AG08396 (cell line): ENCODE measurements at regions not wholly inside any gene's neighbourhood (a gene's known extent, or its start where the extent isn't known, plus 50 kb on each side); places are given as distances from the start of the nearest gene placed in this dataset.
"Not testable (repeated sequence)": the region's sequence is repeated elsewhere in the genome, so short reads cannot be mapped to it uniquely, and the experiment has no call there.

ENCODE experiments used
- DNase-seq: peaks from one replicate; pipeline ENCODE4 v3.0.0; 2012; ENCODE audit warnings: low spot score, mixed read lengths

DNA sequence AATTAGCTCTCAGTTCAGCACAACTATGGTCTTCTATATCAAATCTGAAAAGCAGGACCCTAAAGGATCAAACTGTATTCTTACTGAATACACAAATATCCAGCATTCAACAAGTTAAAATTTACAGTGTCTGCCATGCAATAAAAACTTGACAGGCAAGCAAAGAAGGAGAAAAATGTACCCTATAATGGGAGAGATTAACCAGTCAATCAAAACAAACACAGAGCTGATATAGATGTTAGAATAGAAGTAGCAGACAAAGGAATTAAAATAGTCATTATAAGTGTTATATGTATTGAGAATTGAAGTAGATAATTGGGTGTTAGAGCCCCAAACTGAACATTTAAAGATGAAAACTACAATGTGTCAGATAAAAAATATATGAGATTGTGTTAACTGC is 914.9 kb downstream of the EPHA7 start:
- DNase-seq, result no peak

DNA sequence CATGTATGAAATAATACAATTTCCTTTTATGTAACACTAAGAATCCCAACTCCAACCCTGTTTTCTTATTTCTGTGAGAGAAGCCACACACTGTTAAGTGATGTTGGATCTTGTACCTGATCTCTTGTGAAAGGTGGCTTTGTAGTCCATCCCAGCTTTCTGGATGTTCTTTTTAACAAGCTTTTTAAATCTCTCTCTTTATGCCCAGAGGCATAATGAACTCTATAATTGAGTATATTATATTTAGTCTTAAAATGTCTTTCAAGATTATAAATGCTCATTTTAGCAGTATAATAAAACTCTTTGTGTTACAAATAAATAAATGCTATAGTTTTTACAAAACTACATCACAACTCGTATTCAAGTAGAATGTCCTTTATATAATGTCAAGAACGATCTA is 922.1 kb downstream of the EPHA7 start:
- no peak for DNase-seq

GRCh38 chr6:92496527-92496926 is 922.8 kb downstream of the EPHA7 start:
- DNase-seq, result no peak

- DNase-seq, result no peak
These were observed 924.1 kb downstream of the EPHA7 start for GRCh38 chr6:92495242-92495641.

DNA sequence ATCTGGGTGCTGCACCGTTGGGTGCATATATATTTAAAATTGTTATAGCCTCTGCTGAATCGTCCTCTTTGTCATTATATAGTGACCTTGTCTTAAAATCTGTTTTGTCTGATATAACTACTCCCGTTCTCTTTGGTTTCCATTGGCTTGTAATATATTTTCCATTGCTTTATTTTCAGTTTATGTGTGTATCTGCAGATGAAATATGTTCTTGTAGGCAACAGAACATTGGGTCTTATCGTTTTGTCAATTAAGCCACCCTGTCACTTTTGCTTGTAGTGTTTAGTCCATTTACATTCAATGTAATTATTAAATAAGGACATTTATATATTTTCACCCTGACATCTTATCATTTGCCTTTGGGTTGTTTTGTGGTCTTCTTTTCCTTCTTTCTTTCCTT is 933.9 kb downstream of the EPHA7 start:
- DNase-seq, result no peak

- DNase-seq, result no peak
These were observed 939.5 kb downstream of the EPHA7 start for GRCh38 chr6:92479831-92480230.

DNA sequence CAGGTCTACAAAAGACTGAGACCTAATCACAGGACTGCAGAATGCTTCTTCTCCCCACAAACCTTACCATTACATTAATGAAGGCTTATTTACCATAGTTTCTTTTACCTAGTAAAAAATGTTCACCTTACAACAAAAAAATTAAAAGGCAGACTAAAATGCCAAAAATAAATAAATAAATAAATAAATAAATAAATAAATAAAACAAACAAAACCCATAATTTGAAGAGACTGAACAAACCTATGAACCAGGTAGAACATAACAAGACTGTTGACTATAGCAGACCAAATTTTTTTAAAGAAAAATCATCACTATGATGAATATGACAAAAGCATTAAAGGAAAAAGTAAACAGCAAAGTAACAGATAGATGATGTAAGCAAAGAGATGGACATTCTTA is 946.3 kb downstream of the EPHA7 start:
- DNase-seq, result no peak

DNA sequence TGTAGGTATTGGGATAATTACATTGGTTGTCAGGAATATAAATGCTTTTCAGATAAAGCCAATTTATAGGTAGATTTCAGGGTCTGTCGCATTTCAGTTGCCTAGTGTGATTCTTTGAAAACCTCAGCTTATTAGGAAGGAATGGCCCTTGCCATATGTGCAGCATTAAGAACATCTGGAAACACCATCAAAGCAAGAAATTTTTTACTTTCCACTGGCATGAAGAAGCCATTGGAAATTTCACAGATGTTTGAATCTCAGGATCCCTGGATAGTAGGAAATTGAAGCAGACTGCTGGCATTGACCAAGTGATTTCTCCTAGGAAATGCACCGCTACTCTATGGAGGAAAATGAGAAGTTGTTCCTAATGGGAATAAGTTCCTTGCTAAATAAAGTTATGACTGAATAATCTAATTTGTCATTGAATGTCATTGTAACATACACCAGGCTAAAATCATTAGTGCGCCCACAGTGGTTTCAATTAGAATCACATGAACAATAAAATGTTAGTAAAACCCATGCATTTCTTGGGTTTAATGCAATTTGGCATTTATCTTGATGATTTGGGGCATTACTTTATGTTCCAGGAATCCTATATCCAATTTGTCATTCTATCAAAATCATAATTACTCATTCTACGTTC is 950.1 kb downstream of the EPHA7 start:
- no peak for DNase-seq

- DNase-seq, result no peak
These were observed 951.3 kb downstream of the EPHA7 start for GRCh38 chr6:92468066-92468465.

GRCh38 chr6:92460133-92460532 is 959.2 kb downstream of the EPHA7 start:
- DNase-seq, result no peak

- DNase-seq, result no peak
These were observed 959.8 kb downstream of the EPHA7 start for GRCh38 chr6:92459606-92460005.

DNA sequence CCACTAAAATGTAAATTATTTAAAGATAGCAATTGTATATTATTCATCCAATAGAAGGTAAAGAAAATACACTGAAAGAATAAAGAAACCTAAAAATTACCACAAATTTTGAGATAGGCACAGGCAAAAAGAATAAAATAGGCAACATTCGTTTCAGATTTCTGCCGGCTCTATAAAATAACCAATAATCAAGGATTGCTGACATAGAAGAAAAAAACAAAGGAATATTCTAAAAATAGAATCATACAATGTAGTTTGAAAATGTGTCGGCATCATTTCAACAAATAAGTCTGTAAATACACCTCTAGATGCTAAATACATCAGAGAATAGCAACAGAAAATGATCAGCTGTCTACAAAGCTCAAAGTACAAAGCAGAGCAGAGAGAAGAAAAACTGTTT is 973.3 kb downstream of the EPHA7 start:
- DNase-seq, result no peak

DNA sequence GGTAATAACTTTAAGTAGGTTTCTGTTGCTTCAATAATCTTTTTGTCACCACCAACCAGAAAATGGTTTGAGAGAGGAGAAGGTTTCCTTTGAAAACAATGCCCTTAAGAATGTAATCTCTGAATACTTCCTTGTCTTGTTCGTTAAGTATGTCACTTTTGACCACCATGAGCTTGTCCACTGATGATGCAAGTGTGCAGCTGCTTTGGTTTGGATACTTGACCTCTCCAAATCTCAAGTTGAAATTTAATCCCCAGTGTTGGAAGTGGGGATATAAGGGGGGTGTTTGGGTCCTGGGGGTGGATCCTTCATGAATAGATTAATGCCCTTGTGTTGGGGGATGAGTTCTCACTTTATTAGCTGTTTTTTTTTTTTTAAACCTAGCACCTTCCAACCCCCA is 985.4 kb downstream of the EPHA7 start:
- DNase-seq, result no peak

DNA sequence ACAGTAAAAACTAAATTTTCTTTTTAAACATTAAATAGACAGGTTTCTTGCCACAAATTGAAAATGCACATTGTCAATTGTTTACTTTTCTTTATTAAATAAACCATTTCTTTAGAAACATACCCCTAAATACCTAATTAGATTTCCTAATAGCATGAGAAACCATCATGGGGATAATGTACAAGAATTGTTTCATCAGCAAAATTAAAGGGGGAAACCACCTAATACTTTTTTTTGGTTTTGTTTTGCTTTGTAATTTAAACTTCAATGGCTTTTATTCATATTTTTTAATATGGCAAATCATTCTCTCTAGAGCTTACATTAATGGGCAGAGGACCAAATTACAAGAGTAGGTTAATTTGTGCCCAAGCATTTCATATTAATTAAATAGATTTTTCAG is 987.9 kb downstream of the EPHA7 start:
- DNase-seq, result no peak

- DNase-seq, result no peak
These were observed 990.9 kb downstream of the EPHA7 start for GRCh38 chr6:92428448-92428847.

GRCh38 chr6:92427453-92427852 is 991.9 kb downstream of the EPHA7 start:
- DNase-seq, result no peak

GRCh38 chr6:92415656-92416055 is 1003.7 kb downstream of the EPHA7 start:
- no peak for DNase-seq

DNA sequence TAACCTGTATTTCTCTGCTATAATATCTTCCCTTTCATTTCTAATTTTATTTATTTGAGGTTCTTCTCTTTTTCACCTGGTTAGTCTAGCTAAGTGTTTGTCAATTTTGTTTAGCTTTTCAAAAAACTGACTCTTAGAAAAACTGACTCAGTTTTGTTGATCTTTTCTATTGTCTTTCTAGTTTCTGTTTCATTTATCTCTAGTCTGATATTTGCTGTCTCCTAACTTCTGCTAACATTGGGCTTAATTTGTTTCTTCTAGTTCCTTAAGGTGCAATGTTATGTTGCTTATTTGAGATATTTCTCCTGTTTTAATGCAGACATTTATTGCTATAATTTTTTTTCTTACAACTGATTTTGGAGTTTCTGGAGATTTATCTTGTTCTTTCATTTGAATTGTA is 1011.0 kb downstream of the EPHA7 start:
- DNase-seq, result no peak

GRCh38 chr6:92404281-92404680 is 1015.1 kb downstream of the EPHA7 start:
- no peak for DNase-seq

DNA sequence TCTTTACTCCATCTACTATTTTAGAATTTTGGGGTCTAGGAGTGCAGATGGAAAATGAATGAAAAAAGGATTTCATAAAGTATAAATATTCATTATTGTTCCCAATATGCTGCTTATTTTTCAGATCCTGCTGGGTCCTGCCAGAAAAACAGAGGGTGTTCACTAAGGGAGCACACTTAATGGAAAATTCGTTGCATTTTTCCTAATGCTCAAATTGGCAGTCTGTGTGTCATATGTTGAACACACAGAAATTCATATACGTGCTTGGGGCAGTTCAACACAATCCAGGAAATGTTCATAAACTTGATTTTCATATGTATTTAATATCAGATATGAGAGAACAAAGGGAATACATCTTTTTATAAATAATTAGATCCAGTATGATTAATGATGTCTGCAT is 1019.4 kb downstream of the EPHA7 start:
- DNase-seq, result no peak

- DNase-seq, result not testable (repeated sequence)
These were observed 1030.7 kb downstream of the EPHA7 start for GRCh38 chr6:92388706-92389105.

DNA sequence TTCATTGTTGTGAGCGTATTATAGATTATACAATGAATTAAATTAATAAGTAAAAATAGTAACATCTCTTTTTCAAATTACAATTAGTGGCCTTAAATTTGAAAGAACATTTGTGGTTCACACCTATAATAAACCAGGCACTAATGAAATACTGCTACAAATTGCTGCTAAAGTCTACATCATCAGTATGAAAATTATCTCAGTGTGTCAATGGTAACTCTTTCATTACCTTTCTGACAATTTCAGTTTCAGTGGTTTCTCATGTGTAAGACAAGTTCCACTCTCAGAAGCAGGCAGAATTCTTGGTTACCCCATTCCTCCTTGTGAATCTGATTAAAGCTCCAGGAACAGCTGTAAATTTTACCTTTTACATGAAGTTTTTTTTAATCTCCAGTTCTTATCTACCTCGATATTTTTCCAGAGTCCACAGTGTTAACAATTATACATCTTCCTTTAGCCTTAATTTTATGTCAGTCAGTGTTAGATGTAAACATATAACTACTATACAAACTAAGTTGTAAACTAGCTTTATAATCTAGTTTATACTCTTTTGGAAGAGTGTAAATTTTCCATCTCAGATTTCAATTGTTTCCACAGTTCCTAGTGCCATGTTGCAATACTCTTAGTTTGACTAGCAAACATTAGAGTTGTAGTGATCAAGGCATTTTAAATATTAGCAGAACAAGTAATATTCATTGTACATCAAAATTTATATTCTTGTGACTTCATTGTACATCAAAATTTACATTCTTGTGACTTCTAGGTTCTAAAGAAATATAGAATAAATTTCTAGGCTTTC is 1038.4 kb downstream of the EPHA7 start:
- DNase-seq, result no peak

- no peak for DNase-seq
These were observed 1042.2 kb downstream of the EPHA7 start for GRCh38 chr6:92377137-92377536.

- DNase-seq, result no peak
These were observed 1042.7 kb downstream of the EPHA7 start for GRCh38 chr6:92376691-92377090.
